Lower leg skin (tissue), 4 donors: ENCODE measurements at regions not wholly inside any gene's neighbourhood (a gene's known extent, or its start where the extent isn't known, plus 50 kb on each side); places are given as distances from the start of the nearest gene placed in this dataset.
"Not testable (repeated sequence)": the region's sequence is repeated elsewhere in the genome, so short reads cannot be mapped to it uniquely, and the experiment has no call there.

Source experiments
- DNase-seq, 2 donors: peaks; one replicate each; pipeline ENCODE4 v3.0.0-alpha.2; 2019; ENCODE audit warnings: low spot score in 2 of 2
- H3K4me3 ChIP-seq: fragments of 200-600 bp; sonication (generic); 2 replicates; pipeline ENCODE4 v1.5.1; 2017; ENCODE audit warnings: mild to moderate bottlenecking, low read depth; ENCODE audit not compliant: poor library complexity, severe bottlenecking
- POLR2A ChIP-seq, 2 donors: fragments of 450-650 bp; IDR thresholded peaks; one replicate each; pipeline ENCODE4 v1.6.1; 2016 to 2017; ENCODE audit warnings: antibody characterized with exemption in 2 of 2, mild to moderate bottlenecking in 1 of 2, moderate library complexity in 1 of 2
- WGBS, 2 donors: methylation state at CpG; one replicate each; pipeline ENCODE4 v1.1.5; 2018; 5-methylcytosine and 5-hydroxymethylcytosine counted together
- intact Hi-C: fragments of 100-400 bp; cut with DNase I; formaldehyde crosslinking; loops from one replicate; pipeline ENCODE4 v1.15.0; 2023; ENCODE audit warnings: low total_unique reads
- TF ChIP-seq, protein P1 (sequence below), 3 donors: fragments of 450-650 bp; IDR thresholded peaks; one replicate each; pipeline ENCODE4 v1.5.1; 2016; ENCODE audit warnings: antibody characterized with exemption in 3 of 3, mild to moderate bottlenecking in 3 of 3, moderate library complexity in 2 of 3

DNA sequence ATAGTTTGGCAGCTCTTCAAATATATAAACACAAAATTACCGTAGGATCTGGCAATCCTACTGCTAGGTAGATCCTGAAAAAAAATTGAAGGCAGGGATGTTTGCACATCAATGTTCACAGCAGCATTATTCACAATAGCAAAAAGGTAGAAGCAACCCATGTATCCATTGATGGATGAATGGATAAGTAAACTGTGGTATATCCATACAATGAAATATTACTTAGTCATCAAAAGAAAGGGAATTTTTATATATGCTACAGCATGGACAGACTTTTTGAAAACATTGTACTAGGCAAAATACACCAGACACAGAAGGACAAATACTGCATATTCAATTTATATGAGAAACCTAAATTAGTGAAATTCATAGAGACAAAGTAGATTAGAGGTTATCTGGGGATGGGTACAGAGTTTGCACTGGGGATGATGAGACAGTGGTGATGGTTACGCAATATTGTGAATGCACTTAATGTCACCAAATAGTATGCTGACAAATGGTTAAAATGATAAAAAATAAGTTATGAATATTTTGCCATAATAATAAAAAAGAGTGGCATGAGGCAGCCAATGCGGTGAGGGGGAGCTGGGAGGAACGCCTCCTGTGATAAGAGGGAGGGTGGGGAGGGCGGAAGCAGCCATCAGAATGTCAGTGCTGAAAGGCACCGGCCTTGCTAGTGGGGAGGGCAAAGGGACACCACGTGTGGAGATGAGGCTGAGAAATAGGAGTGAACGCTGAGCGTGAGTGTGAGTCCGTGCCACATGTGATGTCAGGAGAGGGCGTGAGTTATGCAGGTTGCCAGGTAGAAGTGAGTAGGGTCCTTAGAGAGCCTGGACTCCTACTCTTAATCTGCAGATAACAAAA lies 386.1 kb upstream of the PODXL start:
- DNase-seq = peak in 1 of 2 donors; percentile 71
- no peak overlapping the region for H3K4me3 ChIP-seq
- no peak for TF ChIP-seq POLR2A (IDR thresholded peaks at IDR 0.05)
- TF ChIP-seq, protein P1, sequence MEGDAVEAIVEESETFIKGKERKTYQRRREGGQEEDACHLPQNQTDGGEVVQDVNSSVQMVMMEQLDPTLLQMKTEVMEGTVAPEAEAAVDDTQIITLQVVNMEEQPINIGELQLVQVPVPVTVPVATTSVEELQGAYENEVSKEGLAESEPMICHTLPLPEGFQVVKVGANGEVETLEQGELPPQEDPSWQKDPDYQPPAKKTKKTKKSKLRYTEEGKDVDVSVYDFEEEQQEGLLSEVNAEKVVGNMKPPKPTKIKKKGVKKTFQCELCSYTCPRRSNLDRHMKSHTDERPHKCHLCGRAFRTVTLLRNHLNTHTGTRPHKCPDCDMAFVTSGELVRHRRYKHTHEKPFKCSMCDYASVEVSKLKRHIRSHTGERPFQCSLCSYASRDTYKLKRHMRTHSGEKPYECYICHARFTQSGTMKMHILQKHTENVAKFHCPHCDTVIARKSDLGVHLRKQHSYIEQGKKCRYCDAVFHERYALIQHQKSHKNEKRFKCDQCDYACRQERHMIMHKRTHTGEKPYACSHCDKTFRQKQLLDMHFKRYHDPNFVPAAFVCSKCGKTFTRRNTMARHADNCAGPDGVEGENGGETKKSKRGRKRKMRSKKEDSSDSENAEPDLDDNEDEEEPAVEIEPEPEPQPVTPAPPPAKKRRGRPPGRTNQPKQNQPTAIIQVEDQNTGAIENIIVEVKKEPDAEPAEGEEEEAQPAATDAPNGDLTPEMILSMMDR (IDR thresholded peaks at IDR 0.05) = no peak
- 88 to 89% methylated on average over 11 of the region's 11 CpGs for WGBS, 2 donors
- intact Hi-C loops = loop anchor here (10.0 kb wide), 1 partner anchor 312 kb away; no protein-coding TSS in a partner anchor

DNA sequence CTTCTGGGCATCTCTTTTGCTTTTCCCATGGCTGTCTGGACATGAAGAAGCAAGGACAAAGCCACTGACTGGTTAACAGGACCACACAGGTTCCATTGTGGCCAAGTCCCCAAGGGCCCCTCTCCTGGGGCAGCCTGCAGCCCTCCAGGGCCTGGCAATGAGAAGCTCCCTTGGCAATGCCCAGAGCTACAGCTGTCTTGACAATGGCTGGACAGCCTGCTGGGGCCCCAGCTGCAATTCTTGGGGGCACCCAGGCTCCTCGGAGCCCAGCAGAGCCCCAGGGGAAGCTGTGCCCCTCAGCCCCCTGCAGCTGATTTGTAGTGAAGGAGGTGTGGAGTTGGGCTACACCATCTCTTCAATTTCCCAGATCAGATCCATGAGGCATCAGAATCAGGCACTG lies 384.9 kb upstream of the PODXL start:
- intact Hi-C loops = loop anchor here (10.0 kb wide), 1 partner anchor 314 kb away; no protein-coding TSS in a partner anchor
- DNase-seq = peak in 1 of 2 donors; percentile 50
- TF ChIP-seq, protein P1 (IDR thresholded peaks at IDR 0.05) = no peak
- TF ChIP-seq POLR2A (IDR thresholded peaks at IDR 0.05) = no peak
- 50% methylated on average over 1 of the region's 1 CpG; no CpG with 5 or more reads in 1 of the 2 donors for WGBS, 2 donors
- no peak overlapping the region for H3K4me3 ChIP-seq

DNA sequence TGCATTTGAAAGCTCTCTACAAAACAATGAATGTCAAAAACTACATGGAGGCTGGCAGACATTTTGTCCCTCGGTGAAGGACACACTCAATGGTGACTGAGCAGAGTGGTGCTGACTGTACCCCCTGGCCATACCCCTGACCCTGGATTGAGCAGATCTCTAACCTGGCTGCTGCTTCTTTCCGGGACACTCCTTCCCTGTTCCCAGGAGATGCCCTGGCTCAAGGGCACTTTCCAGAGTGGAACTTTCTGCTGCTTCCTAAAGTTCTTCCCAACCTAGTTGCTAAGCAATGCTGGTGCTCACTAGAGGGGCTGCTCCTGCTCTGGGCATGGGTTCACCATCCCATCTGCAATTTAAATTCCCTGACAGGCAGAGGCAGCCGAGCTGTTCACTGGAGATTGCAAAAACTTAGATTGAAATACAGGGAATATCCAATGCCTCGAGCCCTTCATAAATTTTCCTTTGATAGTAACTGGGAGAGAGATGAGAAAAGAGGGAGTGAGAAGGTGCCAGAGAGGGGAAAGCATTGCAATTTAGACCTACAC lies 384.3 kb upstream of the PODXL start:
- peak in 1 of 2 donors; percentile 50 for DNase-seq
- no peak overlapping the region for H3K4me3 ChIP-seq
- intact Hi-C loops = loop anchor here (10.0 kb wide), 1 partner anchor 314 kb away; no protein-coding TSS in a partner anchor
- WGBS, 2 donors = 63 to 66% methylated on average over 4 of the region's 4 CpGs
- TF ChIP-seq POLR2A (IDR thresholded peaks at IDR 0.05) = no peak
- TF ChIP-seq, protein P1 (IDR thresholded peaks at IDR 0.05) = no peak

DNA sequence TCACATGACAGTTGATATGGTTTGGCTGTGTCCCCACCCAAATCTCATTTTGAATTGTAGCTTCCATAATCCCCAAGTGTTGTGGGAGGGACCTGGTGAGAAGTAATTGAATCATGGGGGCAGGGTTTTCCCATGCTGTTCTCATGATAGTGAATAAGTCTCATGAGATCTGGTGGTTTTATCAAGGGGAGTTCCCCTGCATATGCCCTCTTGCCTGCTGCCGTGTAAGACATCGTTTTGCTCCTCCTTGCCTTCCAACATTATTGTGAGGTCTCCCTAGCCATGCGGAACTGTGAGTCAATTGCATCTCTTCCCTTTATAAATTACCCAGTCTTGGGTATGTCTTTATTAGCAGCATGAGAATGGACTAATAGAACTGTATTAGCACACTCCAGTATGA lies 382.4 kb upstream of the PODXL start:
- WGBS, 2 donors = 75 to 80% methylated on average over 3 of the region's 3 CpGs
- H3K4me3 ChIP-seq, DNase-seq, intact Hi-C loops: not testable (repeated sequence)

DNA sequence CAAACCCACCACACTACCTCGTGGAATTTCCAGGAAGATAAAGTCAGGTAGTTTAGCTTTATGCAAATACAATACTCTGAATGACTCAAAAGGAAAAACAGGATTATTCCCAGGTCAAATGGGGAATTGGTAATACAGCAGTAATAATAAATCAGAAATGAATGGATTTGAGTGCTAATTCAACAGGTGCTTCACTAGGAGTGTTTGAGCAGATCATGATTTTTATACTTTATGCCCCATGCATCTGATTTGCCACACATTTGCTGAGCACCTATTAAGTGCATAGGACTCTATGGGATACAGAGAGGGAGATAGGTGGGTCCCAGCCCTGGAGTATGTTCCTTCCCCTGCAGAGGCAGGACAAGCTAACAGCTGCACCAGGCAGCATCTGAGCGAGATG lies 381.4 kb upstream of the PODXL start:
- peak in 1 of 2 donors; percentile 54 for DNase-seq
- TF ChIP-seq, protein P1 (IDR thresholded peaks at IDR 0.05) = no peak
- TF ChIP-seq POLR2A (IDR thresholded peaks at IDR 0.05) = no peak
- 72 to 77% methylated on average over 2 of the region's 2 CpGs for WGBS, 2 donors
- intact Hi-C loops = no loop called here
- no peak overlapping the region for H3K4me3 ChIP-seq

DNA sequence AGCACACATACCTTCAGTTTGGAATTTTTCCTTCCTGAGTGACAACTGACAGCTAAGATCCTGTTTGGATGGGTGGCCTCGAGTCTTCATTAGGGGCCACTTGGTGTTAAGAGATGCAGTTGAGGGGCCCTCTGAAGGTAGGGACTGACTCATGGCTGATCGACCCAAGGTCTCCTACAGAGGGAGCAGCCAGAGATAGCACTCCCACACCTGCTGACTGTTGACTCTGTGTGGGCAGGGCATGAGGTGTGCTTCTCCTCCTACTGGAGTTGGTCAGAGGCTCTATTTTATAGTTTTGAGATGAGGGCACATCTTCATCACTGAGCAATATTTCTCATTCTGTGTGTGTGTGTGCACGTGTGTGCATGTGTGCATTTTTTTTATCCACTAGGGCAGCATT lies 378.8 kb upstream of the PODXL start:
- 55 to 65% methylated on average over 3 of the region's 3 CpGs for WGBS, 2 donors
- intact Hi-C loops = no loop called here

More for the DNA sequence above, 378.8 kb upstream of the PODXL start:
- TF ChIP-seq, protein P1 (IDR thresholded peaks at IDR 0.05) = no peak
- TF ChIP-seq POLR2A (IDR thresholded peaks at IDR 0.05) = no peak
- DNase-seq = peak in 1 of 2 donors; percentile 74
- no peak overlapping the region for H3K4me3 ChIP-seq
